WTC11 (cell line): ENCODE measurements at regions not wholly inside any gene's neighbourhood (a gene's known extent, or its start where the extent isn't known, plus 50 kb on each side); places are given as distances from the start of the nearest gene placed in this dataset.

Experiments
- CREB1 ChIP-seq: sonication (generic); formaldehyde crosslinking; IDR thresholded peaks from 2 replicates; pipeline ENCODE4 v1.8.0; 2023; ENCODE audit warnings: mild to moderate bottlenecking, missing genetic modification reagents
- ETV6 ChIP-seq: sonication (generic); formaldehyde crosslinking; IDR thresholded peaks from 2 replicates; pipeline ENCODE4 v1.8.1; 2022; ENCODE audit warnings: mild to moderate bottlenecking, missing genetic modification reagents
- JUN ChIP-seq: sonication (generic); formaldehyde crosslinking; IDR thresholded peaks from 2 replicates; pipeline ENCODE4 v1.8.0; 2023; ENCODE audit warnings: mild to moderate bottlenecking, missing genetic modification reagents
- NFYB ChIP-seq: sonication (generic); formaldehyde crosslinking; conservative IDR thresholded peaks from 2 replicates; pipeline ENCODE4 v1.8.0; 2022; ENCODE audit warnings: low read depth, missing genetic modification reagents
- NR1H2 ChIP-seq: sonication (generic); formaldehyde crosslinking; IDR thresholded peaks from 2 replicates; pipeline ENCODE4 v1.9.0; 2021; ENCODE audit warnings: mild to moderate bottlenecking, moderate library complexity, missing genetic modification reagents
- TEAD4 ChIP-seq: sonication (generic); formaldehyde crosslinking; IDR thresholded peaks from 2 replicates; pipeline ENCODE4 v1.8.0; 2022; ENCODE audit warnings: mild to moderate bottlenecking, missing genetic modification reagents
- ZBTB21 ChIP-seq: sonication (generic); formaldehyde crosslinking; IDR thresholded peaks from 2 replicates; pipeline ENCODE4 v1.8.1; 2023; ENCODE audit warnings: mild to moderate bottlenecking, missing genetic modification reagents, borderline replicate concordance
- ZBTB43 ChIP-seq: sonication (generic); formaldehyde crosslinking; IDR thresholded peaks from 2 replicates; pipeline ENCODE4 v1.8.1; 2023; ENCODE audit warnings: mild to moderate bottlenecking, missing genetic modification reagents
- ZNF121 ChIP-seq: sonication (generic); formaldehyde crosslinking; IDR thresholded peaks from 2 replicates; pipeline ENCODE4 v1.8.0; 2023; ENCODE audit warnings: missing genetic modification reagents
- TF ChIP-seq, protein P1 (sequence below): fragments of 200-600 bp; IDR thresholded peaks from 2 replicates; pipeline ENCODE4 v1.8.0; 2022; ENCODE audit warnings: antibody characterized with exemption
- TF ChIP-seq, protein P2 (sequence below): sonication (generic); formaldehyde crosslinking; IDR thresholded peaks from 2 replicates; pipeline ENCODE4 v1.8.0; 2022; ENCODE audit warnings: mild to moderate bottlenecking, missing genetic modification reagents
- TF ChIP-seq, protein P3 (sequence below): sonication (generic); formaldehyde crosslinking; IDR thresholded peaks from 2 replicates; pipeline ENCODE4 v1.8.0; 2022; ENCODE audit warnings: mild to moderate bottlenecking, missing genetic modification reagents
- TF ChIP-seq, protein P4 (sequence below): sonication (generic); formaldehyde crosslinking; IDR thresholded peaks from 2 replicates; pipeline ENCODE4 v1.8.0; 2022; ENCODE audit warnings: missing genetic modification reagents

DNA sequence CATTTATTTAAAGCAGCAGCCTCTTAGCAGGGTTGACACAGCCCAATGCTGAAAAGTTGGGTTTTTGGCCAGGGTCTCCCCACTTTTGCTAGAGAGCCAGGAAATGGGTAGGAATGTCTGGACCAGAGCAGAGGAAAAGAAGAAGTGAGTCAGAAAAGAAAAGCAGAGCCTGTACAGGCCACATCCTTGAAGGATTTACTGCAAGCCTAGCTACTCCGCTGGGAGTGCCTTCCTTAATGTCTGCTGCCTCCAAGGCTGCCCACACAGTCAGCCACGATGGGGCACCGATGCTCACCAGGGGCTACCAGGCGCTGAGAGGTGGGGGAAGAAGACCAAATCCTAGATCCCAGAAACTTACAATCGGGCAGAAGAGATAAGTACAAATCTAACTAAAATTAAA lies 139.2 kb downstream of the C12orf75 start:
- TF ChIP-seq, protein P1, sequence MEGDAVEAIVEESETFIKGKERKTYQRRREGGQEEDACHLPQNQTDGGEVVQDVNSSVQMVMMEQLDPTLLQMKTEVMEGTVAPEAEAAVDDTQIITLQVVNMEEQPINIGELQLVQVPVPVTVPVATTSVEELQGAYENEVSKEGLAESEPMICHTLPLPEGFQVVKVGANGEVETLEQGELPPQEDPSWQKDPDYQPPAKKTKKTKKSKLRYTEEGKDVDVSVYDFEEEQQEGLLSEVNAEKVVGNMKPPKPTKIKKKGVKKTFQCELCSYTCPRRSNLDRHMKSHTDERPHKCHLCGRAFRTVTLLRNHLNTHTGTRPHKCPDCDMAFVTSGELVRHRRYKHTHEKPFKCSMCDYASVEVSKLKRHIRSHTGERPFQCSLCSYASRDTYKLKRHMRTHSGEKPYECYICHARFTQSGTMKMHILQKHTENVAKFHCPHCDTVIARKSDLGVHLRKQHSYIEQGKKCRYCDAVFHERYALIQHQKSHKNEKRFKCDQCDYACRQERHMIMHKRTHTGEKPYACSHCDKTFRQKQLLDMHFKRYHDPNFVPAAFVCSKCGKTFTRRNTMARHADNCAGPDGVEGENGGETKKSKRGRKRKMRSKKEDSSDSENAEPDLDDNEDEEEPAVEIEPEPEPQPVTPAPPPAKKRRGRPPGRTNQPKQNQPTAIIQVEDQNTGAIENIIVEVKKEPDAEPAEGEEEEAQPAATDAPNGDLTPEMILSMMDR = no peak
- no peak for TF ChIP-seq ZNF121 (CRISPR knock-in tag)
- no peak for TF ChIP-seq ZBTB21 (CRISPR knock-in tag)
- TF ChIP-seq NR1H2 = no peak
- no peak for TF ChIP-seq NFYB (CRISPR knock-in tag)
- no peak for TF ChIP-seq TEAD4 (CRISPR knock-in tag)
- TF ChIP-seq, protein P2, sequence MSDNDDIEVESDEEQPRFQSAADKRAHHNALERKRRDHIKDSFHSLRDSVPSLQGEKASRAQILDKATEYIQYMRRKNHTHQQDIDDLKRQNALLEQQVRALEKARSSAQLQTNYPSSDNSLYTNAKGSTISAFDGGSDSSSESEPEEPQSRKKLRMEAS = no peak
- no peak for TF ChIP-seq JUN (CRISPR knock-in tag)
- TF ChIP-seq ZBTB43 (CRISPR knock-in tag) = no peak
- no peak for TF ChIP-seq CREB1
- TF ChIP-seq ETV6 (CRISPR knock-in tag) = no peak
- TF ChIP-seq, protein P3, sequence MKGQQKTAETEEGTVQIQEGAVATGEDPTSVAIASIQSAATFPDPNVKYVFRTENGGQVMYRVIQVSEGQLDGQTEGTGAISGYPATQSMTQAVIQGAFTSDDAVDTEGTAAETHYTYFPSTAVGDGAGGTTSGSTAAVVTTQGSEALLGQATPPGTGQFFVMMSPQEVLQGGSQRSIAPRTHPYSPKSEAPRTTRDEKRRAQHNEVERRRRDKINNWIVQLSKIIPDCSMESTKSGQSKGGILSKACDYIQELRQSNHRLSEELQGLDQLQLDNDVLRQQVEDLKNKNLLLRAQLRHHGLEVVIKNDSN (CRISPR knock-in tag) = no peak
- TF ChIP-seq, protein P4, sequence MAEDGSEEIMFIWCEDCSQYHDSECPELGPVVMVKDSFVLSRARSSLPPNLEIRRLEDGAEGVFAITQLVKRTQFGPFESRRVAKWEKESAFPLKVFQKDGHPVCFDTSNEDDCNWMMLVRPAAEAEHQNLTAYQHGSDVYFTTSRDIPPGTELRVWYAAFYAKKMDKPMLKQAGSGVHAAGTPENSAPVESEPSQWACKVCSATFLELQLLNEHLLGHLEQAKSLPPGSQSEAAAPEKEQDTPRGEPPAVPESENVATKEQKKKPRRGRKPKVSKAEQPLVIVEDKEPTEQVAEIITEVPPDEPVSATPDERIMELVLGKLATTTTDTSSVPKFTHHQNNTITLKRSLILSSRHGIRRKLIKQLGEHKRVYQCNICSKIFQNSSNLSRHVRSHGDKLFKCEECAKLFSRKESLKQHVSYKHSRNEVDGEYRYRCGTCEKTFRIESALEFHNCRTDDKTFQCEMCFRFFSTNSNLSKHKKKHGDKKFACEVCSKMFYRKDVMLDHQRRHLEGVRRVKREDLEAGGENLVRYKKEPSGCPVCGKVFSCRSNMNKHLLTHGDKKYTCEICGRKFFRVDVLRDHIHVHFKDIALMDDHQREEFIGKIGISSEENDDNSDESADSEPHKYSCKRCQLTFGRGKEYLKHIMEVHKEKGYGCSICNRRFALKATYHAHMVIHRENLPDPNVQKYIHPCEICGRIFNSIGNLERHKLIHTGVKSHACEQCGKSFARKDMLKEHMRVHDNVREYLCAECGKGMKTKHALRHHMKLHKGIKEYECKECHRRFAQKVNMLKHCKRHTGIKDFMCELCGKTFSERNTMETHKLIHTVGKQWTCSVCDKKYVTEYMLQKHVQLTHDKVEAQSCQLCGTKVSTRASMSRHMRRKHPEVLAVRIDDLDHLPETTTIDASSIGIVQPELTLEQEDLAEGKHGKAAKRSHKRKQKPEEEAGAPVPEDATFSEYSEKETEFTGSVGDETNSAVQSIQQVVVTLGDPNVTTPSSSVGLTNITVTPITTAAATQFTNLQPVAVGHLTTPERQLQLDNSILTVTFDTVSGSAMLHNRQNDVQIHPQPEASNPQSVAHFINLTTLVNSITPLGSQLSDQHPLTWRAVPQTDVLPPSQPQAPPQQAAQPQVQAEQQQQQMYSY (CRISPR knock-in tag) = no peak
